Neural progenitor cell (in vitro differentiated cells): ENCODE measurements at regions not wholly inside any gene's neighbourhood (a gene's known extent, or its start where the extent isn't known, plus 50 kb on each side); places are given as distances from the start of the nearest gene placed in this dataset.

Experiments used
- DNase-seq: peaks from one replicate; pipeline ENCODE4 v3.0.0-alpha.2; 2016; ENCODE audit warnings: low spot score
- H2AFZ ChIP-seq: fragments of 200-600 bp; sonication (generic); replicated peaks from 2 replicates; pipeline ENCODE4 v1.6.1; 2016; ENCODE audit warnings: antibody characterized with exemption
- H3F3A ChIP-seq: fragments of 200-600 bp; sonication (generic); 2 replicates; pipeline ENCODE4 v1.6.1; 2016; ENCODE audit warnings: antibody characterized with exemption, low read depth
- H3K27ac ChIP-seq: fragments of 200-600 bp; sonication (generic); 2 replicates; pipeline ENCODE4 v1.5.1; 2016; ENCODE audit warnings: mild to moderate bottlenecking
- H3K27me3 ChIP-seq: fragments of 200-600 bp; sonication (generic); 2 replicates; pipeline ENCODE4 v1.6.1; 2016; ENCODE audit warnings: mild to moderate bottlenecking, moderate library complexity
- H3K36me3 ChIP-seq: fragments of 200-600 bp; sonication (generic); 2 replicates; pipeline ENCODE4 v1.5.1; 2016
- H3K4me1 ChIP-seq: fragments of 200-600 bp; sonication (generic); 2 replicates; pipeline ENCODE4 v1.6.1; 2016; ENCODE audit warnings: mixed run types
- H3K4me2 ChIP-seq: fragments of 200-600 bp; sonication (generic); 2 replicates; pipeline ENCODE4 v1.6.1; 2016
- H3K4me3 ChIP-seq: fragments of 200-600 bp; sonication (generic); 2 replicates; pipeline ENCODE4 v1.5.1; 2016
- H3K79me2 ChIP-seq: fragments of 200-600 bp; sonication (generic); 2 replicates; pipeline ENCODE4 v1.6.1; 2016; ENCODE audit warnings: low read depth
- H3K9ac ChIP-seq: fragments of 200-600 bp; sonication (generic); 2 replicates; pipeline ENCODE4 v1.6.1; 2016
- H3K9me3 ChIP-seq: fragments of 200-600 bp; sonication (generic); 2 replicates; pipeline ENCODE4 v1.5.1; 2016; ENCODE audit warnings: low read depth
- H4K20me1 ChIP-seq: fragments of 200-600 bp; sonication (generic); 2 replicates; pipeline ENCODE4 v1.6.1; 2016; ENCODE audit warnings: low read depth
- H3K27ac Mint-ChIP-seq: 3 replicates; pipeline ENCODE4 v1.8.0; 2021; ENCODE audit warnings: mixed read lengths
- H3K27me3 Mint-ChIP-seq: 2 replicates; pipeline ENCODE4 v1.8.0; 2022; ENCODE audit warnings: low read depth, mild to moderate bottlenecking, inconsistent platforms, moderate library complexity, mixed read lengths; ENCODE audit not compliant: insufficient read depth
- H3K36me3 Mint-ChIP-seq: 3 replicates; pipeline ENCODE4 v1.8.0; 2021; ENCODE audit warnings: mixed read lengths
- H3K4me1 Mint-ChIP-seq: 3 replicates; pipeline ENCODE4 v1.8.0; 2021; ENCODE audit warnings: mixed read lengths
- H3K4me3 Mint-ChIP-seq: 3 replicates; pipeline ENCODE4 v1.8.0; 2021; ENCODE audit warnings: mild to moderate bottlenecking, moderate library complexity, mixed read lengths
- H3K9me3 Mint-ChIP-seq: 3 replicates; pipeline ENCODE4 v1.8.0; 2020; ENCODE audit warnings: mixed read lengths
- EZH2 ChIP-seq: fragments of 200-600 bp; sonication (generic); IDR thresholded peaks from 2 replicates; pipeline ENCODE4 v1.6.1; 2017; ENCODE audit warnings: antibody characterized with exemption, mild to moderate bottlenecking, moderate library complexity
- EZH2phosphoT487 ChIP-seq: fragments of 200-600 bp; sonication (generic); IDR thresholded peaks from 2 replicates; pipeline ENCODE4 v1.6.1; 2017; ENCODE audit warnings: antibody characterized with exemption
- TF ChIP-seq, protein P1 (sequence below): fragments of 200-600 bp; sonication (generic); IDR thresholded peaks from 2 replicates; pipeline ENCODE4 v1.5.1; 2017; ENCODE audit warnings: antibody characterized with exemption, mild to moderate bottlenecking

- no peak overlapping the region for H3K27ac ChIP-seq
- no peaks in the 10 kb centered on the region for H3K4me1 ChIP-seq
- H3K27me3 ChIP-seq: no peaks in the 10 kb centered on the region
- Mint-ChIP-seq H3K27ac (no peak overlapping the region), H3K4me3 (no peak overlapping the region), H3K36me3 (no peaks in the 10 kb centered on the region), H3K27me3 (no peaks in the 10 kb centered on the region), H3K4me1 (no peaks in the 10 kb centered on the region), H3K9me3 (peaks cover 5% of the 10 kb centered on the region)
- no peak for DNase-seq
- H3K9ac ChIP-seq: no peak overlapping the region
- H3K36me3 ChIP-seq: no peaks in the 10 kb centered on the region
- H2AFZ ChIP-seq: no peak overlapping the region
- no peaks in the 10 kb centered on the region for H4K20me1 ChIP-seq
- H3K4me2 ChIP-seq: no peak overlapping the region
- TF ChIP-seq, protein P1, sequence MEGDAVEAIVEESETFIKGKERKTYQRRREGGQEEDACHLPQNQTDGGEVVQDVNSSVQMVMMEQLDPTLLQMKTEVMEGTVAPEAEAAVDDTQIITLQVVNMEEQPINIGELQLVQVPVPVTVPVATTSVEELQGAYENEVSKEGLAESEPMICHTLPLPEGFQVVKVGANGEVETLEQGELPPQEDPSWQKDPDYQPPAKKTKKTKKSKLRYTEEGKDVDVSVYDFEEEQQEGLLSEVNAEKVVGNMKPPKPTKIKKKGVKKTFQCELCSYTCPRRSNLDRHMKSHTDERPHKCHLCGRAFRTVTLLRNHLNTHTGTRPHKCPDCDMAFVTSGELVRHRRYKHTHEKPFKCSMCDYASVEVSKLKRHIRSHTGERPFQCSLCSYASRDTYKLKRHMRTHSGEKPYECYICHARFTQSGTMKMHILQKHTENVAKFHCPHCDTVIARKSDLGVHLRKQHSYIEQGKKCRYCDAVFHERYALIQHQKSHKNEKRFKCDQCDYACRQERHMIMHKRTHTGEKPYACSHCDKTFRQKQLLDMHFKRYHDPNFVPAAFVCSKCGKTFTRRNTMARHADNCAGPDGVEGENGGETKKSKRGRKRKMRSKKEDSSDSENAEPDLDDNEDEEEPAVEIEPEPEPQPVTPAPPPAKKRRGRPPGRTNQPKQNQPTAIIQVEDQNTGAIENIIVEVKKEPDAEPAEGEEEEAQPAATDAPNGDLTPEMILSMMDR: peak; percentile 9
- no peak for TF ChIP-seq EZH2
- no peaks in the 10 kb centered on the region for H3K79me2 ChIP-seq
- no peak overlapping the region for H3K4me3 ChIP-seq
- no peaks in the 10 kb centered on the region for H3F3A ChIP-seq
- no peaks in the 10 kb centered on the region for H3K9me3 ChIP-seq
These were observed 325.4 kb upstream of the SEMA3C start for GRCh38 chr7:81244224-81244623.

GRCh38 chr7:81236560-81236959, 317.7 kb upstream of the SEMA3C start:
- Histone ChIP-seq H3K4me1 (peaks cover 4% of the 10 kb centered on the region), H3K79me2 (no peaks in the 10 kb centered on the region), H3K27ac (no peak overlapping the region), H3K9me3 (no peaks in the 10 kb centered on the region), H3K27me3 (no peaks in the 10 kb centered on the region), H3K4me3 (no peak overlapping the region), H2AFZ (no peak overlapping the region), H4K20me1 (no peaks in the 10 kb centered on the region), H3K9ac (no peak overlapping the region), H3K36me3 (no peaks in the 10 kb centered on the region), H3F3A (no peaks in the 10 kb centered on the region), H3K4me2 (no peak overlapping the region)
- Mint-ChIP-seq H3K4me3 (no peak overlapping the region), H3K36me3 (no peaks in the 10 kb centered on the region), H3K9me3 (no peaks in the 10 kb centered on the region), H3K4me1 (peaks cover 2% of the 10 kb centered on the region), H3K27me3 (peaks cover 2% of the 10 kb centered on the region), H3K27ac (no peak overlapping the region)
- TF ChIP-seq EZH2phosphoT487 (no peak), EZH2 (no peak)
- TF ChIP-seq, protein P1: no peak
- DNase-seq: no peak

- Histone ChIP-seq H3K27me3 (no peaks in the 10 kb centered on the region), H3K4me2 (no peak overlapping the region), H3K4me3 (no peak overlapping the region), H3K27ac (no peak overlapping the region), H3K9me3 (no peaks in the 10 kb centered on the region), H3K4me1 (peaks cover 4% of the 10 kb centered on the region), H3K9ac (no peak overlapping the region), H2AFZ (no peak overlapping the region), H3K36me3 (no peaks in the 10 kb centered on the region), H3K79me2 (no peaks in the 10 kb centered on the region), H4K20me1 (no peaks in the 10 kb centered on the region), H3F3A (no peaks in the 10 kb centered on the region)
- no peaks in the 10 kb centered on the region for H3K9me3 Mint-ChIP-seq
- H3K36me3 Mint-ChIP-seq: no peaks in the 10 kb centered on the region
- H3K4me3 Mint-ChIP-seq: no peak overlapping the region
- peaks cover 8% of the 10 kb centered on the region for H3K4me1 Mint-ChIP-seq
- no peak for DNase-seq
- no peak for TF ChIP-seq EZH2phosphoT487
- TF ChIP-seq, protein P1: no peak
- no peak for TF ChIP-seq EZH2
- no peak overlapping the region for H3K27ac Mint-ChIP-seq
- peaks cover 2% of the 10 kb centered on the region for H3K27me3 Mint-ChIP-seq
These were observed 317.1 kb upstream of the SEMA3C start for GRCh38 chr7:81235997-81236396.

GRCh38 chr7:81234896-81235295, 316.0 kb upstream of the SEMA3C start:
- no peak overlapping the region for H3K27ac Mint-ChIP-seq
- H3K9me3 Mint-ChIP-seq: no peaks in the 10 kb centered on the region
- no peaks in the 10 kb centered on the region for H3K36me3 Mint-ChIP-seq
- H3K4me2 ChIP-seq: no peak overlapping the region
- no peaks in the 10 kb centered on the region for H3K27me3 ChIP-seq
- no peaks in the 10 kb centered on the region for H3F3A ChIP-seq
- no peaks in the 10 kb centered on the region for H4K20me1 ChIP-seq
- TF ChIP-seq EZH2 (no peak), EZH2phosphoT487 (no peak)
- TF ChIP-seq, protein P1: no peak
- peaks cover 4% of the 10 kb centered on the region for H3K4me1 ChIP-seq
- no peak overlapping the region for H3K4me3 ChIP-seq
- no peaks in the 10 kb centered on the region for H3K79me2 ChIP-seq
- H3K4me3 Mint-ChIP-seq: no peak overlapping the region
- no peaks in the 10 kb centered on the region for H3K36me3 ChIP-seq
- no peaks in the 10 kb centered on the region for H3K9me3 ChIP-seq
- H2AFZ ChIP-seq: no peak overlapping the region
- no peak for DNase-seq
- peaks cover 2% of the 10 kb centered on the region for H3K27me3 Mint-ChIP-seq
- peaks cover 8% of the 10 kb centered on the region for H3K4me1 Mint-ChIP-seq
- H3K9ac ChIP-seq: no peak overlapping the region
- no peak overlapping the region for H3K27ac ChIP-seq
